ENCODE measurements at regions not wholly inside any gene's neighbourhood (a gene's known extent, or its start where the extent isn't known, plus 50 kb on each side); places are given as distances from the start of the nearest gene placed in this dataset.
"Not testable (repeated sequence)": the region's sequence is repeated elsewhere in the genome, so short reads cannot be mapped to it uniquely, and the experiment has no call there.

GRCh38 chr7:112572669-112573301 is 92.0 kb downstream of the LSMEM1 start:
- Histone ChIP-seq H3K27me3 (ENCODE audit: control insufficient read depth, insufficient read depth) (no peaks in the 10 kb centered on the region), H3K27ac (ENCODE audit: low read length) (peak overlapping the region; percentile 70), H3K4me3 (ENCODE audit: low read length) (no peak overlapping the region), H3K9me3 (ENCODE audit: control insufficient read depth, low read length) (no peaks in the 10 kb centered on the region), H3K4me1 (ENCODE audit: control insufficient read depth, insufficient read depth, low read length) (no peaks in the 10 kb centered on the region)
- intact Hi-C loops (cut with DNase I): no loop called here
- 51% methylated on average over 1 of the region's 1 CpG for WGBS
- peak in 1 of 2 donors; percentile 53 for ATAC-seq
- DNase-seq: no peak

- H3K27ac ChIP-seq (ENCODE audit: low read length): peak overlapping the region; percentile 70
Measured at GRCh38 chr7:112573302-112574039, 92.7 kb downstream of the LSMEM1 start.

GRCh38 chr7:112575864-112576263 is 95.1 kb downstream of the LSMEM1 start:
- Histone ChIP-seq H3K9me3 (ENCODE audit: control insufficient read depth, low read length) (no peaks in the 10 kb centered on the region), H3K27me3 (ENCODE audit: control insufficient read depth, insufficient read depth) (no peaks in the 10 kb centered on the region), H3K4me1 (ENCODE audit: control insufficient read depth, insufficient read depth, low read length) (no peaks in the 10 kb centered on the region), H3K4me3 (ENCODE audit: low read length) (no peak overlapping the region), H3K27ac (ENCODE audit: low read length) (no peak overlapping the region)
- ATAC-seq: peak; percentile 61 to 76
- intact Hi-C loops (cut with DNase I): no loop called here
- no peak for DNase-seq
- WGBS: 43% methylated on average over 1 of the region's 1 CpG

More at GRCh38 chr7:112573302-112574039, 92.7 kb downstream of the LSMEM1 start:
- Histone ChIP-seq H3K27me3 (ENCODE audit: control insufficient read depth, insufficient read depth) (no peaks in the 10 kb centered on the region), H3K4me1 (ENCODE audit: control insufficient read depth, insufficient read depth, low read length) (no peaks in the 10 kb centered on the region), H3K9me3 (ENCODE audit: control insufficient read depth, low read length) (no peaks in the 10 kb centered on the region), H3K4me3 (ENCODE audit: low read length) (no peak overlapping the region)
- DNase-seq (no peak), ATAC-seq (peak; percentile 21 to 33)
- WGBS: 50% methylated on average over 6 of the region's 6 CpGs
- intact Hi-C loops (cut with DNase I): no loop called here

- ATAC-seq (no peak), DNase-seq (no peak)
- no peak overlapping the region for H3K4me3 ChIP-seq (ENCODE audit: low read length)
- no peaks in the 10 kb centered on the region for H3K4me1 ChIP-seq (ENCODE audit: control insufficient read depth, insufficient read depth, low read length)
- no peak overlapping the region for H3K27ac ChIP-seq (ENCODE audit: low read length)
- WGBS: 63% methylated on average over 4 of the region's 4 CpGs
- no peaks in the 10 kb centered on the region for H3K9me3 ChIP-seq (ENCODE audit: control insufficient read depth, low read length)
- intact Hi-C loops (cut with DNase I): no loop called here
- no peaks in the 10 kb centered on the region for H3K27me3 ChIP-seq (ENCODE audit: control insufficient read depth, insufficient read depth)
Measured at GRCh38 chr7:112579388-112579787, 98.6 kb downstream of the LSMEM1 start.

- ATAC-seq (no peak), DNase-seq (no peak)
- Histone ChIP-seq H3K27ac (ENCODE audit: low read length) (no peak overlapping the region), H3K4me1 (ENCODE audit: control insufficient read depth, insufficient read depth, low read length) (no peaks in the 10 kb centered on the region), H3K9me3 (ENCODE audit: control insufficient read depth, low read length) (no peaks in the 10 kb centered on the region), H3K4me3 (ENCODE audit: low read length) (no peak overlapping the region), H3K27me3 (ENCODE audit: control insufficient read depth, insufficient read depth) (no peaks in the 10 kb centered on the region)
- 82% methylated on average over 5 of the region's 5 CpGs for WGBS
- intact Hi-C loops (cut with DNase I): no loop called here
Measured at GRCh38 chr7:112580717-112581435, 100.1 kb downstream of the LSMEM1 start.

- H3K27ac ChIP-seq (ENCODE audit: low read length): no peak overlapping the region
- no peaks in the 10 kb centered on the region for H3K27me3 ChIP-seq (ENCODE audit: control insufficient read depth, insufficient read depth)
- H3K4me1 ChIP-seq (ENCODE audit: control insufficient read depth, insufficient read depth, low read length): no peaks in the 10 kb centered on the region
- no peaks in the 10 kb centered on the region for H3K9me3 ChIP-seq (ENCODE audit: control insufficient read depth, low read length)
- no peak for DNase-seq
- no peak for ATAC-seq
- no peak overlapping the region for H3K4me3 ChIP-seq (ENCODE audit: low read length)
- intact Hi-C loops (cut with DNase I): no loop called here
Measured at GRCh38 chr7:112581529-112581928, 100.7 kb downstream of the LSMEM1 start.

- Histone ChIP-seq H3K27ac (ENCODE audit: low read length) (no peak overlapping the region), H3K4me3 (ENCODE audit: low read length) (no peak overlapping the region), H3K27me3 (ENCODE audit: control insufficient read depth, insufficient read depth) (no peaks in the 10 kb centered on the region), H3K9me3 (ENCODE audit: control insufficient read depth, low read length) (no peaks in the 10 kb centered on the region), H3K4me1 (ENCODE audit: control insufficient read depth, insufficient read depth, low read length) (no peaks in the 10 kb centered on the region)
- no peak for DNase-seq
- intact Hi-C loops (cut with DNase I): no loop called here
- ATAC-seq: no peak
- 81% methylated on average over 2 of the region's 2 CpGs for WGBS
Measured at GRCh38 chr7:112584290-112584689, 103.5 kb downstream of the LSMEM1 start.

- no peak for ATAC-seq
- H3K27me3 ChIP-seq (ENCODE audit: control insufficient read depth, insufficient read depth): no peaks in the 10 kb centered on the region
- intact Hi-C loops (cut with DNase I): no loop called here
- H3K27ac ChIP-seq (ENCODE audit: low read length): no peak overlapping the region
- no peaks in the 10 kb centered on the region for H3K9me3 ChIP-seq (ENCODE audit: control insufficient read depth, low read length)
- 87% methylated on average over 4 of the region's 4 CpGs for WGBS
- H3K4me1 ChIP-seq (ENCODE audit: control insufficient read depth, insufficient read depth, low read length): no peaks in the 10 kb centered on the region
- no peak overlapping the region for H3K4me3 ChIP-seq (ENCODE audit: low read length)
- no peak for DNase-seq
Measured at GRCh38 chr7:112587504-112587903, 106.7 kb downstream of the LSMEM1 start.

- ATAC-seq; intact Hi-C loops (cut with DNase I); H3K27me3 ChIP-seq (ENCODE audit: control insufficient read depth, insufficient read depth); DNase-seq; H3K4me3 ChIP-seq (ENCODE audit: low read length); H3K9me3 ChIP-seq (ENCODE audit: control insufficient read depth, low read length); H3K4me1 ChIP-seq (ENCODE audit: control insufficient read depth, insufficient read depth, low read length); H3K27ac ChIP-seq (ENCODE audit: low read length): not testable (repeated sequence)
- WGBS: 68% methylated on average over 4 of the region's 4 CpGs
Measured at GRCh38 chr7:112592565-112593263, 111.9 kb downstream of the LSMEM1 start.

- DNase-seq: no peak
- Histone ChIP-seq H3K27ac (ENCODE audit: low read length) (no peak overlapping the region), H3K4me1 (ENCODE audit: control insufficient read depth, insufficient read depth, low read length) (no peaks in the 10 kb centered on the region), H3K27me3 (ENCODE audit: control insufficient read depth, insufficient read depth) (no peaks in the 10 kb centered on the region), H3K9me3 (ENCODE audit: control insufficient read depth, low read length) (no peaks in the 10 kb centered on the region), H3K4me3 (ENCODE audit: low read length) (no peak overlapping the region)
- ATAC-seq: no peak
- whole genome bisulfite sequencing: 52% methylated on average over 3 of the region's 3 CpGs
- intact Hi-C loops (cut with DNase I): no loop called here
Measured at GRCh38 chr7:112594397-112594796, 113.6 kb downstream of the LSMEM1 start.

GRCh38 chr7:112596260-112596659 is 115.5 kb downstream of the LSMEM1 start:
- peak in 1 of 2 donors; percentile 48 for ATAC-seq
- Histone ChIP-seq H3K27ac (ENCODE audit: low read length) (no peak overlapping the region), H3K9me3 (ENCODE audit: control insufficient read depth, low read length) (no peaks in the 10 kb centered on the region), H3K4me1 (ENCODE audit: control insufficient read depth, insufficient read depth, low read length) (no peaks in the 10 kb centered on the region), H3K27me3 (ENCODE audit: control insufficient read depth, insufficient read depth) (no peaks in the 10 kb centered on the region), H3K4me3 (ENCODE audit: low read length) (no peak overlapping the region)
- DNase-seq: no peak
- intact Hi-C loops (cut with DNase I): no loop called here
- 29% methylated on average over 3 of the region's 3 CpGs for WGBS

Data from right cardiac atrium (tissue), 5 donors.